ENCODE measurements at regions not wholly inside any gene's neighbourhood (a gene's known extent, or its start where the extent isn't known, plus 50 kb on each side); places are given as distances from the start of the nearest gene placed in this dataset.

DNA sequence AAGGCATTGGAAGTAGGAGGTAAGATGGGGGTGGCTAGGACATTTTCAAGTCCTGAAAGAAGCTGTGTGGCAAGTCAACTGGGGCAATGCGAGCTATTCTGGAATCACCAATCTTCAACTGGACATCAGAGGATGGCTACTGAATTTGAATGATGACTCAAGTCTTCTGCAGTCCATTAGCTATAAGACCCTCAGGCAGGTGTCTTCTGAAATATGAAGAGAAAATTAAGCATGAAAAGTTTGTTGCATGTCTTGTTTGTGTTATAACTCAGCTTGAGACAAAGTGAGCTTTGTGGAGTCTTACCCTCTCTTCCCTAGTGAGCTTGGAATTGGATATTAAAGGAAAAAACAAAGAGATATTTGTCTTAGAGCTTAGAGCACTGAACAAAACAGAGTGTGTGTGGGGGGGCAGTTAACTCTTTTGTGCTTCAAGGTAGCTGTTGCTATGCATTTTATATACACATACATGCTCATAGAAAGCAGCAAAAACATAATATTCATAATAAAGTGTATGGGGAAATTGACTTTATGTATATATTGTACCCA is 979.1 kb downstream of the MCTP2 start:
- TF ChIP-seq, protein P1, sequence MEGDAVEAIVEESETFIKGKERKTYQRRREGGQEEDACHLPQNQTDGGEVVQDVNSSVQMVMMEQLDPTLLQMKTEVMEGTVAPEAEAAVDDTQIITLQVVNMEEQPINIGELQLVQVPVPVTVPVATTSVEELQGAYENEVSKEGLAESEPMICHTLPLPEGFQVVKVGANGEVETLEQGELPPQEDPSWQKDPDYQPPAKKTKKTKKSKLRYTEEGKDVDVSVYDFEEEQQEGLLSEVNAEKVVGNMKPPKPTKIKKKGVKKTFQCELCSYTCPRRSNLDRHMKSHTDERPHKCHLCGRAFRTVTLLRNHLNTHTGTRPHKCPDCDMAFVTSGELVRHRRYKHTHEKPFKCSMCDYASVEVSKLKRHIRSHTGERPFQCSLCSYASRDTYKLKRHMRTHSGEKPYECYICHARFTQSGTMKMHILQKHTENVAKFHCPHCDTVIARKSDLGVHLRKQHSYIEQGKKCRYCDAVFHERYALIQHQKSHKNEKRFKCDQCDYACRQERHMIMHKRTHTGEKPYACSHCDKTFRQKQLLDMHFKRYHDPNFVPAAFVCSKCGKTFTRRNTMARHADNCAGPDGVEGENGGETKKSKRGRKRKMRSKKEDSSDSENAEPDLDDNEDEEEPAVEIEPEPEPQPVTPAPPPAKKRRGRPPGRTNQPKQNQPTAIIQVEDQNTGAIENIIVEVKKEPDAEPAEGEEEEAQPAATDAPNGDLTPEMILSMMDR (IDR thresholded peaks at IDR 0.05): no peak
- TF ChIP-seq POLR2A (IDR thresholded peaks at IDR 0.05): no peak
- TF ChIP-seq EP300 (IDR thresholded peaks at IDR 0.05): no peak

Data from suprapubic skin (tissue), 3 donors.